Chondrocyte (in vitro differentiated cells): ENCODE measurements at regions not wholly inside any gene's neighbourhood (a gene's known extent, or its start where the extent isn't known, plus 50 kb on each side); places are given as distances from the start of the nearest gene placed in this dataset.

ENCODE experiments used
- DNase-seq: peaks from one replicate; pipeline ENCODE4 v3.0.0; 2021; ENCODE audit warnings: mixed read lengths, low spot score
- H3K27ac Mint-ChIP-seq: one replicate; pipeline ENCODE4 v1.8.0; 2021; ENCODE audit warnings: mild to moderate bottlenecking, moderate library complexity, mixed read lengths; ENCODE audit not compliant: unreplicated experiment
- H3K27me3 Mint-ChIP-seq: 2 replicates; pipeline ENCODE4 v1.8.0; 2021; ENCODE audit warnings: low read depth, mixed read lengths
- H3K36me3 Mint-ChIP-seq: 2 replicates; pipeline ENCODE4 v1.8.0; 2021; ENCODE audit warnings: low read depth, mixed read lengths
- H3K4me1 Mint-ChIP-seq: 2 replicates; pipeline ENCODE4 v1.8.0; 2021; ENCODE audit warnings: low read depth, mild to moderate bottlenecking, mixed read lengths
- H3K4me3 Mint-ChIP-seq: one replicate; pipeline ENCODE4 v1.8.0; 2021; ENCODE audit warnings: mild to moderate bottlenecking, moderate library complexity, mixed read lengths; ENCODE audit not compliant: unreplicated experiment
- H3K9me3 Mint-ChIP-seq: 2 replicates; pipeline ENCODE4 v1.8.0; 2021; ENCODE audit warnings: low read depth, mixed read lengths
- TF ChIP-seq, protein P1 (sequence below): fragments of 200-600 bp; sonication (generic); IDR thresholded peaks from 2 replicates; pipeline ENCODE4 v1.5.0; 2021; ENCODE audit warnings: antibody characterized with exemption, mild to moderate bottlenecking, moderate library complexity

GRCh38 chr6:6534399-6534798, 54.1 kb upstream of the LY86 start:
- H3K9me3 Mint-ChIP-seq: no peaks in the 10 kb centered on the region
- no peak overlapping the region for H3K4me3 Mint-ChIP-seq
- peaks cover 3% of the 10 kb centered on the region for H3K4me1 Mint-ChIP-seq
- TF ChIP-seq, protein P1, sequence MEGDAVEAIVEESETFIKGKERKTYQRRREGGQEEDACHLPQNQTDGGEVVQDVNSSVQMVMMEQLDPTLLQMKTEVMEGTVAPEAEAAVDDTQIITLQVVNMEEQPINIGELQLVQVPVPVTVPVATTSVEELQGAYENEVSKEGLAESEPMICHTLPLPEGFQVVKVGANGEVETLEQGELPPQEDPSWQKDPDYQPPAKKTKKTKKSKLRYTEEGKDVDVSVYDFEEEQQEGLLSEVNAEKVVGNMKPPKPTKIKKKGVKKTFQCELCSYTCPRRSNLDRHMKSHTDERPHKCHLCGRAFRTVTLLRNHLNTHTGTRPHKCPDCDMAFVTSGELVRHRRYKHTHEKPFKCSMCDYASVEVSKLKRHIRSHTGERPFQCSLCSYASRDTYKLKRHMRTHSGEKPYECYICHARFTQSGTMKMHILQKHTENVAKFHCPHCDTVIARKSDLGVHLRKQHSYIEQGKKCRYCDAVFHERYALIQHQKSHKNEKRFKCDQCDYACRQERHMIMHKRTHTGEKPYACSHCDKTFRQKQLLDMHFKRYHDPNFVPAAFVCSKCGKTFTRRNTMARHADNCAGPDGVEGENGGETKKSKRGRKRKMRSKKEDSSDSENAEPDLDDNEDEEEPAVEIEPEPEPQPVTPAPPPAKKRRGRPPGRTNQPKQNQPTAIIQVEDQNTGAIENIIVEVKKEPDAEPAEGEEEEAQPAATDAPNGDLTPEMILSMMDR: no peak
- H3K36me3 Mint-ChIP-seq: no peaks in the 10 kb centered on the region
- no peak overlapping the region for H3K27ac Mint-ChIP-seq
- DNase-seq: no peak
- peaks cover 27% of the 10 kb centered on the region for H3K27me3 Mint-ChIP-seq

GRCh38 chr6:6537488-6538260, 50.8 kb upstream of the LY86 start:
- peaks cover 6% of the 10 kb centered on the region for H3K9me3 Mint-ChIP-seq
- TF ChIP-seq, protein P1: no peak
- H3K36me3 Mint-ChIP-seq: peaks cover 2% of the 10 kb centered on the region
- peaks cover 41% of the 10 kb centered on the region for H3K27me3 Mint-ChIP-seq
- no peak overlapping the region for H3K4me3 Mint-ChIP-seq
- H3K27ac Mint-ChIP-seq: no peak overlapping the region
- DNase-seq: no peak
- peaks cover 3% of the 10 kb centered on the region for H3K4me1 Mint-ChIP-seq

GRCh38 chr6:6538261-6538660, 50.3 kb upstream of the LY86 start:
- H3K27ac Mint-ChIP-seq: no peak overlapping the region
- H3K4me3 Mint-ChIP-seq: no peak overlapping the region
- no peak for DNase-seq
- peaks cover 3% of the 10 kb centered on the region for H3K4me1 Mint-ChIP-seq
- H3K27me3 Mint-ChIP-seq: peaks cover 47% of the 10 kb centered on the region
- TF ChIP-seq, protein P1: no peak
- peaks cover 9% of the 10 kb centered on the region for H3K9me3 Mint-ChIP-seq
- H3K36me3 Mint-ChIP-seq: peaks cover 2% of the 10 kb centered on the region
